ENCODE measurements at regions not wholly inside any gene's neighbourhood (a gene's known extent, or its start where the extent isn't known, plus 50 kb on each side); places are given as distances from the start of the nearest gene placed in this dataset.

GRCh38 chr3:70757658-70758057 is 445.2 kb upstream of the MDFIC2 start:
- DNase-seq (ENCODE audit: insufficient read length, low spot score), result no peak
- FAIRE-seq, result no peak
- TF ChIP-seq, protein P1, sequence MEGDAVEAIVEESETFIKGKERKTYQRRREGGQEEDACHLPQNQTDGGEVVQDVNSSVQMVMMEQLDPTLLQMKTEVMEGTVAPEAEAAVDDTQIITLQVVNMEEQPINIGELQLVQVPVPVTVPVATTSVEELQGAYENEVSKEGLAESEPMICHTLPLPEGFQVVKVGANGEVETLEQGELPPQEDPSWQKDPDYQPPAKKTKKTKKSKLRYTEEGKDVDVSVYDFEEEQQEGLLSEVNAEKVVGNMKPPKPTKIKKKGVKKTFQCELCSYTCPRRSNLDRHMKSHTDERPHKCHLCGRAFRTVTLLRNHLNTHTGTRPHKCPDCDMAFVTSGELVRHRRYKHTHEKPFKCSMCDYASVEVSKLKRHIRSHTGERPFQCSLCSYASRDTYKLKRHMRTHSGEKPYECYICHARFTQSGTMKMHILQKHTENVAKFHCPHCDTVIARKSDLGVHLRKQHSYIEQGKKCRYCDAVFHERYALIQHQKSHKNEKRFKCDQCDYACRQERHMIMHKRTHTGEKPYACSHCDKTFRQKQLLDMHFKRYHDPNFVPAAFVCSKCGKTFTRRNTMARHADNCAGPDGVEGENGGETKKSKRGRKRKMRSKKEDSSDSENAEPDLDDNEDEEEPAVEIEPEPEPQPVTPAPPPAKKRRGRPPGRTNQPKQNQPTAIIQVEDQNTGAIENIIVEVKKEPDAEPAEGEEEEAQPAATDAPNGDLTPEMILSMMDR (IDR thresholded peaks at IDR 0.05; ENCODE audit: insufficient read depth, missing control alignments), result no peak

DNA sequence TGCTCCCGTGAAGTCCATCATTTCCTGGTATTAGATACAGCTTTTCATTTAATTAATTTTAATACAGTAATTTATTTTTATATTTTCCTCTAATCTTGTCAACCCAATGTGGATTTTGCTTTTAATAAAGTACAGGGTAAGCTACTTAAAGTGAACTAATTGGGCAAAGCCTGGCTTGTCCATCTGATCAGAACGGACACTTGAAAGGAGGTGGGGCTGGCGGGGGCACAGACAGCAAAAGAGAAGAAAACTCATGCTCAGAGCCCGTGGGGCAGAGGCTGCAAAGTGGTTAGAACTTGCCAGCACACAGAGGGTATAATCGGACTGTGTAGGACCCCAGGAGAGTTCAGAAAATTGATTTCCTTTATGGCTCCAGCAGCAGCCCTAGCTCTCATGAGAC is 443.1 kb upstream of the MDFIC2 start:
- DNase-seq (ENCODE audit: insufficient read length, low spot score) (no peak), FAIRE-seq (no peak)
- TF ChIP-seq, protein P1 (IDR thresholded peaks at IDR 0.05; ENCODE audit: insufficient read depth, missing control alignments), result no peak

DNA sequence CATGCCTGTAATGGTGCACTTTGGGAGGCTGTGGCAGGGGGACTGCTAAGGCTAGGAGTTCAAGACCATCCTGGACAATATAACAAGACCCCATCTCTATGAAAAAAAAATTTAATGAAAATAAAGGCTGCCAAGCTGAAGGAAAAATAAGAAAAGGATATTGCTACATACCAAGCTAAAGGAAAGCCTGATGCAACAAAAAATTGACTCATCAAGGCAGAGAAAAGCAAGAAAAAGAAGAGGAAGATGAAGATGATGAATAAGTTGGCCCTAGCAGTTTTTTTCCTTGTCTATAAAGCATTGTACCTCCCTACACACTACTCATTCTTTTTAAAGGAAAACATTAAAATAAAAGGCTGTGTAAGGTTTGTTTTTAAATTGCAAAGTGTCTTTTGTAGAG is 441.9 kb upstream of the MDFIC2 start:
- FAIRE-seq (no peak), DNase-seq (ENCODE audit: insufficient read length, low spot score) (no peak)
- TF ChIP-seq, protein P1 (IDR thresholded peaks at IDR 0.05; ENCODE audit: insufficient read depth, missing control alignments), result no peak

DNA sequence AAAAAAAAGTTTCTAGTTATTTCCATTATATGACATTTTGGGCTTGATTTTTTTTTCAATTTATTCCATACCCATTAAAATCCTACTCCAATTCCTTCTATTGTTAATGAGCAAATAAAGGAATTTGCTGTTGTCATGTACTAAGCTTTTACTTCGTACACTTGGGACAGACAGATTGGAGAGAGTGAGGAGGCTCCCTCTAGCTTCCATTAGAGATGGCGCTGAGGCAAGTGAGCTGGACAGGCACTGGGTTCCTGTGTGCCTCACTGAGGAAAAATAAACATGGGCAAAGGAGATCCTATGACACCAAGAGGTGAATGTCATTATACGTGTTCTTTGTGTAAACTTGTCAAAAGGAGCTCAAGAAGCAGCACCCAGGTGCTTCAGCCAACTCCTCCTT is 441.1 kb upstream of the MDFIC2 start:
- TF ChIP-seq, protein P1 (IDR thresholded peaks at IDR 0.05; ENCODE audit: insufficient read depth, missing control alignments), result no peak
- no peak for DNase-seq (ENCODE audit: insufficient read length, low spot score)
- FAIRE-seq, result no peak

DNA sequence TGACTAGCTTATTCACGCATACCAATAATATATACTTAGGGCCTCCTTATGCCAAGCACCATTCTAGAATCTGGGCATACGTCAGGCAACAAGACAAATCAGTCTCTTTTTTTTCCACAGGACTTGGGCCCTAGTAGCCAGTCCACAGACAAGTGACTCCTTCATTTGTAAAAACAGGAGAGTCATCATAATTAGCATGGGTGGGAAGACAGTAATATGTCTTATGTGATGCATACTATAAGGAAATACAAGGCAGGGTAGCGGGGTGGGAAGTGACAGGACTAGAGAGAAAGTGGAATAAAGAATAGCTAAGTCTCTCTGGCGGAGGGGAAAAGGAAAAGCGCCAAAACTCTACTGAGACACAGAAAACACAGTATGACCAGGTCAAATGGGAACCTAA is 439.6 kb upstream of the MDFIC2 start:
- DNase-seq (ENCODE audit: insufficient read length, low spot score) (no peak), FAIRE-seq (no peak)
- TF ChIP-seq, protein P1 (IDR thresholded peaks at IDR 0.05; ENCODE audit: insufficient read depth, missing control alignments), result no peak

DNA sequence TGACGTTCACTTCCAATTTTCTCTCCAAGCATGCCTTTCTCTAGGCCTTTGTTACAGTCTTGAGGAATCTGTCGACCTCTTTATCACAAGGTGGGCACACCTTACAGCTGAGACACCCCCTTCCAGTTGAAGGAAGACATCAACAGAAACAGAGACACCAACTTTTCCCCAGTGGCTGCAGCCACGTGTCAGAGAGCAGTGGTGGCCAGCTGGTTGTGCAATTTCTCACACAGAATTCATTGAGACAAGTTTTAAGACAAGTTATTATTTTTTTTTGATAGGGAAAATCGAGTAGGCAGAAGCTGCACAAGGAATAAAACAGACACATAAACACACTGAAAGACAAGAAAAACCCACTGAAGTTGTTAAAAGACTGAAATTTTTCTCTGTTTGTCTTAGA is 436.7 kb upstream of the MDFIC2 start:
- DNase-seq (ENCODE audit: insufficient read length, low spot score) (no peak), FAIRE-seq (no peak)
- TF ChIP-seq, protein P1 (IDR thresholded peaks at IDR 0.05; ENCODE audit: insufficient read depth, missing control alignments), result no peak

GRCh38 chr3:70748593-70748992 is 436.2 kb upstream of the MDFIC2 start:
- TF ChIP-seq, protein P1 (IDR thresholded peaks at IDR 0.05; ENCODE audit: insufficient read depth, missing control alignments), result no peak
- DNase-seq (ENCODE audit: insufficient read length, low spot score), result no peak
- FAIRE-seq, result no peak

All from D721Med (cell line).